ENCODE measurements at regions not wholly inside any gene's neighbourhood (a gene's known extent, or its start where the extent isn't known, plus 50 kb on each side); places are given as distances from the start of the nearest gene placed in this dataset.
"Not testable (repeated sequence)": the region's sequence is repeated elsewhere in the genome, so short reads cannot be mapped to it uniquely, and the experiment has no call there.

DNA sequence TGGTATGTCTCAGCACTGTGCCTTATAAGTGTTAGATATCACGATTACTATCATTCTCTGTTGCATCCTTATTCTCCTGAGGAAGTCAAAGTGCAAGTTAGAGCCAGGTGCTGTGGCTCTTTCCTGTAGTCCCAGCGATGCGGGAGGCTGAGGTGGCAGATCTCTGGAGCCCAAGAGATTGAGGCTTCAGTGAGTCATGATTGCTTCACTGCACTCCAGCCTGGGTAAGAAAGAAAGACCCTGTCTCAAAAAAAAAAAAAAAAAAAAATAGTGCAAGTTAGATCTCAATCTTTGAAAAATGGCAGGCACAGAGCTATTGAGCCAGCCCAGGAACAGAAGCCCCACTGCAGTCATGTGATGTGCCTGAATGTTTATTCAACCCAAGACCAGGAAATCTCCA, 147.8 kb upstream of the POGK start:
- TF ChIP-seq, protein P1, sequence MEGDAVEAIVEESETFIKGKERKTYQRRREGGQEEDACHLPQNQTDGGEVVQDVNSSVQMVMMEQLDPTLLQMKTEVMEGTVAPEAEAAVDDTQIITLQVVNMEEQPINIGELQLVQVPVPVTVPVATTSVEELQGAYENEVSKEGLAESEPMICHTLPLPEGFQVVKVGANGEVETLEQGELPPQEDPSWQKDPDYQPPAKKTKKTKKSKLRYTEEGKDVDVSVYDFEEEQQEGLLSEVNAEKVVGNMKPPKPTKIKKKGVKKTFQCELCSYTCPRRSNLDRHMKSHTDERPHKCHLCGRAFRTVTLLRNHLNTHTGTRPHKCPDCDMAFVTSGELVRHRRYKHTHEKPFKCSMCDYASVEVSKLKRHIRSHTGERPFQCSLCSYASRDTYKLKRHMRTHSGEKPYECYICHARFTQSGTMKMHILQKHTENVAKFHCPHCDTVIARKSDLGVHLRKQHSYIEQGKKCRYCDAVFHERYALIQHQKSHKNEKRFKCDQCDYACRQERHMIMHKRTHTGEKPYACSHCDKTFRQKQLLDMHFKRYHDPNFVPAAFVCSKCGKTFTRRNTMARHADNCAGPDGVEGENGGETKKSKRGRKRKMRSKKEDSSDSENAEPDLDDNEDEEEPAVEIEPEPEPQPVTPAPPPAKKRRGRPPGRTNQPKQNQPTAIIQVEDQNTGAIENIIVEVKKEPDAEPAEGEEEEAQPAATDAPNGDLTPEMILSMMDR (IDR thresholded peaks at IDR 0.05), result no peak
- Mint-ChIP-seq H3K4me3 (ENCODE audit: unreplicated experiment) (no peak overlapping the region), H3K36me3 (ENCODE audit: unreplicated experiment) (no peaks in the 10 kb centered on the region), H3K27me3 (ENCODE audit: unreplicated experiment) (no peaks in the 10 kb centered on the region), H3K4me1 (ENCODE audit: unreplicated experiment) (no peaks in the 10 kb centered on the region), H3K27ac (ENCODE audit: unreplicated experiment) (no peak overlapping the region), H3K9me3 (ENCODE audit: unreplicated experiment) (peaks cover 3% of the 10 kb centered on the region)
- DNase-seq (ENCODE audit: extremely low spot score, unreplicated experiment), result no peak

DNA sequence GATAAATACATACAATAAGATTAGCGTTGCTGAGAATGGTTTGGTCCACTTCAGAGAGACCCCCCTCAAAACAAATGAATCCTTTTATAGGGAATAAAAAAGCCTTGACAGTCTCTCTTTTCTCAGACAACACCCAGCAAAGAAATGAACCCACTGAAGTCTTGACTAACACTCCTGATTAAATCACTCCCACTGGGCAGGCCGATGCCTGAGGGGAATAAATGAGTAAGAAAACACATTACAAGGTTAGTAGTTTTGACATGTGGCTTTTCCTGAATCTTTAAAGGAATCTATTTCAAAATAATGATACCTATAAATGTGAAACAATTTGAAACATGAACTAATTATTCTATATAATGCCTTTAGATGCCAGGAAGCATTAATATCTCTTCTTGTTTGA, 146.9 kb upstream of the POGK start:
- H3K36me3 Mint-ChIP-seq (ENCODE audit: unreplicated experiment), result no peaks in the 10 kb centered on the region
- DNase-seq (ENCODE audit: extremely low spot score, unreplicated experiment), result no peak
- H3K4me1 Mint-ChIP-seq (ENCODE audit: unreplicated experiment), result no peaks in the 10 kb centered on the region
- no peaks in the 10 kb centered on the region for H3K9me3 Mint-ChIP-seq (ENCODE audit: unreplicated experiment)
- TF ChIP-seq, protein P1 (IDR thresholded peaks at IDR 0.05), result no peak
- H3K4me3 Mint-ChIP-seq (ENCODE audit: unreplicated experiment), result no peak overlapping the region
- H3K27me3 Mint-ChIP-seq (ENCODE audit: unreplicated experiment), result no peaks in the 10 kb centered on the region
- no peak overlapping the region for H3K27ac Mint-ChIP-seq (ENCODE audit: unreplicated experiment)

DNA sequence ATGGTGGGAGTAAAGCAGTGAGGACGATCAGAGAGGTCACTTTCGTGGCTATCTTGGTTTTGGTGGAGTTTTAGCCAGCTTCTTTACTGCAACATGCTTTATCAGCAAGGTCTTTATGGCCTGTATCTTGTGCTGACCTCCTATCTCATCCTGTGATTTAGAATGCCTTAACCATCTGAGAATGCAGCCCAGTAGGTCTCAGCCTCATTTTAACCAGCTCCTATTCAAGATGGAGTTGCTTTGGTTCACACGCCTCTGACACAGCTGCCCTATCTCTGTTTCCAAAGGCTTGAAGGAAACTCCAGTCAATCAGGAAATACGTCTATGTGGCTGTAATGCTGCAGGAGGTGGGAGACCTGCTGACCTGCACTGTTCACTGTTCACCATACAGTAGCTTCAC, 146.1 kb upstream of the POGK start:
- no peaks in the 10 kb centered on the region for H3K4me1 Mint-ChIP-seq (ENCODE audit: unreplicated experiment)
- no peaks in the 10 kb centered on the region for H3K36me3 Mint-ChIP-seq (ENCODE audit: unreplicated experiment)
- no peaks in the 10 kb centered on the region for H3K27me3 Mint-ChIP-seq (ENCODE audit: unreplicated experiment)
- DNase-seq (ENCODE audit: extremely low spot score, unreplicated experiment), result no peak
- H3K4me3 Mint-ChIP-seq (ENCODE audit: unreplicated experiment), result no peak overlapping the region
- H3K9me3 Mint-ChIP-seq (ENCODE audit: unreplicated experiment), result no peaks in the 10 kb centered on the region
- TF ChIP-seq, protein P1 (IDR thresholded peaks at IDR 0.05), result no peak
- H3K27ac Mint-ChIP-seq (ENCODE audit: unreplicated experiment), result no peak overlapping the region

GRCh38 chr1:166693673-166694297, 145.5 kb upstream of the POGK start:
- no peaks in the 10 kb centered on the region for H3K36me3 Mint-ChIP-seq (ENCODE audit: unreplicated experiment)
- H3K27me3 Mint-ChIP-seq (ENCODE audit: unreplicated experiment), result no peaks in the 10 kb centered on the region
- TF ChIP-seq, protein P1 (IDR thresholded peaks at IDR 0.05), result no peak
- no peak overlapping the region for H3K27ac Mint-ChIP-seq (ENCODE audit: unreplicated experiment)
- H3K9me3 Mint-ChIP-seq (ENCODE audit: unreplicated experiment), result no peaks in the 10 kb centered on the region
- no peak overlapping the region for H3K4me3 Mint-ChIP-seq (ENCODE audit: unreplicated experiment)
- no peaks in the 10 kb centered on the region for H3K4me1 Mint-ChIP-seq (ENCODE audit: unreplicated experiment)
- DNase-seq (ENCODE audit: extremely low spot score, unreplicated experiment), result no peak

GRCh38 chr1:166695115-166695514, 144.2 kb upstream of the POGK start:
- no peaks in the 10 kb centered on the region for H3K27me3 Mint-ChIP-seq (ENCODE audit: unreplicated experiment)
- no peak overlapping the region for H3K4me3 Mint-ChIP-seq (ENCODE audit: unreplicated experiment)
- no peaks in the 10 kb centered on the region for H3K4me1 Mint-ChIP-seq (ENCODE audit: unreplicated experiment)
- H3K9me3 Mint-ChIP-seq (ENCODE audit: unreplicated experiment), result no peaks in the 10 kb centered on the region
- DNase-seq (ENCODE audit: extremely low spot score, unreplicated experiment), result no peak
- TF ChIP-seq, protein P1 (IDR thresholded peaks at IDR 0.05), result no peak
- no peak overlapping the region for H3K27ac Mint-ChIP-seq (ENCODE audit: unreplicated experiment)
- no peaks in the 10 kb centered on the region for H3K36me3 Mint-ChIP-seq (ENCODE audit: unreplicated experiment)

DNA sequence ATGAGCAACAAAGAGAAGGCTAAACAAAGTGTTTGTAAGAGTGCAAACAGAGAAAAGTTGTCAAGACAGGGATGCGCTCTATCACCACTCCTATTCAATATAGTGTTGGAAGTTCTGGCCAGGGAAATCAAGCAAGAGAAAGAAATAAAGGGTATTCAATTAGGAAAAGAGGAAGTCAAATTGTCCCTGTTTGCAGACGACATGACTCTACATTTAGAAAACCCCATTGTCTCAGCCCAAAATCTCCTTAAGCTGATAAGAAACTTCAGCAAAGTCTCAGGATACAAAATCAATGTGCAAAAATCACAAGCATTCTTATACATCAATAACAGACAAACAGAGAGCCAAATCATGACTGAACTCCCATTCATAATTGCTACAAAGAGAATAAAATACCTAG, 143.4 kb upstream of the POGK start:
- not testable (repeated sequence) for H3K9me3 Mint-ChIP-seq (ENCODE audit: unreplicated experiment); H3K4me1 Mint-ChIP-seq (ENCODE audit: unreplicated experiment); H3K4me3 Mint-ChIP-seq (ENCODE audit: unreplicated experiment); DNase-seq (ENCODE audit: extremely low spot score, unreplicated experiment); H3K27ac Mint-ChIP-seq (ENCODE audit: unreplicated experiment); H3K36me3 Mint-ChIP-seq (ENCODE audit: unreplicated experiment); H3K27me3 Mint-ChIP-seq (ENCODE audit: unreplicated experiment)
